HG03442 (cell line): ENCODE measurements at regions not wholly inside any gene's neighbourhood (a gene's known extent, or its start where the extent isn't known, plus 50 kb on each side); places are given as distances from the start of the nearest gene placed in this dataset.

ENCODE experiments used
- ATAC-seq: cut with Tn5 transposase; IDR thresholded peaks from one replicate; pipeline ENCODE4 v1.9.1; 2021; ENCODE audit warnings: mild to moderate bottlenecking, moderate library complexity; ENCODE audit not compliant: unreplicated experiment

GRCh38 chr2:3071685-3072263, 305.8 kb downstream of the EIPR1 start:
- no peak for ATAC-seq

DNA sequence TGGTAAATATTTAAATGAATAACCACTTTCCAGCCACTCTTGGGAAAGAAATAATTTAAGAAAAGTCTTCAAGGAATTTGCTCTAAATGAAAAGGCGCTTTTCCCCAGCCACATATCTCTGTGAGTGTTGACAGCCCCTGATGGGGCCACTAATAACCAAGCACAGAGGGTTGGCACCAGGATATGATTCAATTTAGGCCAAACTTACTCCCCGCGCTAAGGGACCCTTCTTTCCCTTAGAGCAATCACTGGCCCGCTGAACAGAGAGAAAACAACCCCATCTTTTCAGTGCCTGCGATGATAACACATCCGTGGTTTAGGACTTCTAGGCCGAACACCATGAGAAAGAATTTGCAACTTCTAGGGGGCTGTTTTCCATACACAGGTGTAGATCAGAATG, 310.8 kb downstream of the EIPR1 start:
- no peak for ATAC-seq

DNA sequence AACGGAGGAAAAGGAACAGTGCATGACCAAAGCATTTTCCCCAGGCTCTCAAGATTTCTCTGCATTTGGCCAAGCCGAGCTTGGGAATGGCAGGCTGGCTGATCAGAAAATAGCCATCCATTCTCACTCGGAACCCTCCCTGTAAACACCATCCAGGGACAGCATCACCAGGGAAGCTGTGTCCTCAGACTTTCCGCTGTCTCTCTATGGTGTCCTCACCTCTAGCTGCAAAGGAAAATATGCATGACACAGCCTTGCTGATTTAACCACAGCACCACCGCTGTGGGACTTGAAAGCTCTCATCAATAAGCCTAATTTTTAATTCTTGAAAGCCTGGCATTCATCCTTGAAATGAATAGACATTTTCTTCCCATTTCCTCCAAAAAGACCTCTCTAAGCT, 311.7 kb downstream of the EIPR1 start:
- ATAC-seq, result no peak

- no peak for ATAC-seq
These were observed 314.9 kb downstream of the EIPR1 start for GRCh38 chr2:3062476-3063260.

DNA sequence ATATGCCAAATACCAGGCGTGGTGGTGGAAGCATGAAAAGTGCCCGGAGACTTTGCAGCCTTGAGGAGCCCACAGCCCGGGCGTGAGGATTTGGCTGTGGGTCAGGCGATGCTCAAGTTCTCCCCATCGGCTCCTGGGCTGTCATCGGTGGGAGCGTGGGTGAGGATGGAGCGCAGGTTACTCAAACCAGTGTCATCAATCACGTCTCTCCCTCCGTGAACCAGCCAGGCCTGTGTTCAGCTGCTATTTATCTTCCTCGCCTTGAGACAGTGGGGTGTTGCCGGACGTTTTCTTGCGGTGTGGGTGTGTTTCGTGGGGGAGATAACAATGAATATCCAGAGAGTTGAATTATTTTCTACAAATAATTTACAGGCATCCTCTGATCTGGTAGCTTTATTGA, 317.6 kb downstream of the EIPR1 start:
- ATAC-seq, result no peak

- ATAC-seq, result no peak
These were observed 318.3 kb downstream of the EIPR1 start for GRCh38 chr2:3059141-3059925.

- no peak for ATAC-seq
These were observed 323.6 kb downstream of the EIPR1 start for GRCh38 chr2:3054066-3054465.

GRCh38 chr2:3051266-3051665, 326.4 kb downstream of the EIPR1 start:
- no peak for ATAC-seq

DNA sequence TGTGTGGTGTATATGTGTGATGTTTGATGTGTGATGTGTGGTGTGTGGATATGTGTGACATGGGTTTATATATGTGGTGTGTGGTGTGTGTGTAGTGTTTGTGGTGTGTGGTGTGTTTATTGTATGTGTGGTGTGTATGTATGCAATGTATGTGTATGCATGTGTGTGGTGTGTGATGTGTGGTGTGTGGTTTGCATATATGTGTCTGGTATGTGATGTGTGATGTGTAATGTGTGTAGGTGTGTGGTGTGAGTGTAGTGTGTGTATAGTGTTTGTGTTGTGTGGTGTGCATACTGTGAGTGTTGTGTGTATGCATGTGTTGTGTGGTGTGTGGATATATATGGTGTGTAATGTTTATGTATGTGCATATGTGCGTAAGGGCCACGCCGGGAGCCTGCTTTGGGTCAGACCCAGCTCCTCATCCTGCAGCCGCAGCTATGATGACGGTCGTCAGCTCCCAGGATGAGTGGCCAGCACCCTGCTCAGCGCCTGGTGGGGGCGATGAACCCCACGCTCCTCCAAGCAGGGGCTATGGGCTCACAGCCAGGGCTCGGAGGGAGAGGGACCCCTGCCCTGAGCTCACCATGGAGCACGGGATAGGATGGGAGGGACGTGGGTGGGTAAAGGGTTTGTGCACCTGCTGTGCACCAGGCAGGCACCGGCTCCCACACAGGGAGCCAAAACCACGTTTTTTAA, 331.3 kb downstream of the EIPR1 start:
- ATAC-seq, result no peak

- ATAC-seq, result no peak
These were observed 332.2 kb downstream of the EIPR1 start for GRCh38 chr2:3045318-3045921.

GRCh38 chr2:3044587-3045317, 332.9 kb downstream of the EIPR1 start:
- ATAC-seq, result no peak

GRCh38 chr2:3043726-3044125, 333.9 kb downstream of the EIPR1 start:
- no peak for ATAC-seq

GRCh38 chr2:3042601-3043585, 334.7 kb downstream of the EIPR1 start:
- ATAC-seq, result no peak

DNA sequence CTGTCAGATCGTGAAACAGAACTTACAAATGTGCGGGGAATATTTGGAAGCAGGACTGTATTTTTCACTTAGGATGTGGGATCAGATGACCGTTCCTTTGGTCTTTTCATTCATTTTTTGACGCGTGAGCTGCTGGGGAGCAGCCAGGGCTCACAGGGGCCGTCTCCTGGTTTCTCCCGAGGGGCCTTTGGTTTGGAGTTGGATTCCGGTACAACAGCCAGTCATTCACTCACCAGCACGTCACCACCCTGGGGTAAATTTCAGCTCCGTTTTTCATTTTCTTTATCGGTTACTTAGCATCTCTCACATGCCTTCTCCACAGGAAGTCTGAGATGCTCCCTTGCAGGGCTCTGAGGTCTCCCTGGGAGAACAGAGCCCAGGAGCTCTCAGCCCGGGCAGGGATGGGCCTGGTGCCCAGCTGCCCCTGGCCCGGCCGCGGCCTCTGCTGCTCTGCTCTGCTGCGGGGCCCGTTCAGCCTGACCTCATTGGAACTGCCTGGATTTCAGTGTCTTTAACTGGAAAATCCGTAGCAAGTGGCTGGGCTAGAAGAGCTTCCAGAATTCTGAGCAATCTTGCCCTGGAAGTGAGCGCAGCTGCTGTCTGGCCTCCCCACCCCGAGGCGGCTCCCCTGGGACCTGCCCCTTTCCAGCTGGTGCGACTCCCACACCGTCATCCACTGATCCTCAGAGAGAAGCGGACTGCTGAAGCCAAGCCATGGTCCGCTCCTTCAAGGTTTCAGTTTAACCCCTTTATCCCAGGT, 335.6 kb downstream of the EIPR1 start:
- no peak for ATAC-seq

- ATAC-seq, result no peak
These were observed 336.4 kb downstream of the EIPR1 start for GRCh38 chr2:3041246-3041645.

- ATAC-seq, result no peak
These were observed 337.0 kb downstream of the EIPR1 start for GRCh38 chr2:3040496-3041140.

GRCh38 chr2:3040066-3040428, 337.6 kb downstream of the EIPR1 start:
- ATAC-seq, result no peak
